Stromal cell of bone marrow (primary cell): ENCODE measurements at regions not wholly inside any gene's neighbourhood (a gene's known extent, or its start where the extent isn't known, plus 50 kb on each side); places are given as distances from the start of the nearest gene placed in this dataset.
"Not testable (repeated sequence)": the region's sequence is repeated elsewhere in the genome, so short reads cannot be mapped to it uniquely, and the experiment has no call there.

Experiments used
- DNase-seq: peaks from one replicate; pipeline ENCODE4 v3.0.0-alpha.2; 2012; ENCODE audit warnings: low read depth

DNA sequence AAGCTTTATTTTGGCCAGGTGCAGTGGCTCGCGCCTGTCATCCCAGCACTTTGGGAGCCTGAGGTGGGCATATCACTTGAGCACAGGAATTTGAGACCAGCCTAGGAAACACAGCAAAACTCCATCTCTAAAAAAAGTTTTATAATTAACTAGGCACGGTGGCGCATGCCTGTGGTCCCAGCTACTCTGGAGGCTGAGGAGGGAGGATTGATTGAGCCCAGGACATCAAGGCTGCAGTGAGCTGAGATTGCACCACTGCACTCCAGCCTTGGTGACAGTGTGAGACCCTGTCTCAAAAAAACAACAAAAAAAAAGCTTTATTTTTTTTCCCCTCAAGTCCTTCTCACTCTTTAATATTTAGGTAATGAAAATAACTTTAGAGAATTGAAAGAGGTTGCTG lies 100.8 kb upstream of the CMC1 start:
- DNase-seq = no peak

- DNase-seq = no peak
Measured at GRCh38 chr3:28149960-28150359, 91.5 kb upstream of the CMC1 start.

GRCh38 chr3:28150465-28151206 lies 90.8 kb upstream of the CMC1 start:
- DNase-seq = peak; percentile 24

GRCh38 chr3:28151207-28151550 lies 90.2 kb upstream of the CMC1 start:
- no peak for DNase-seq

DNA sequence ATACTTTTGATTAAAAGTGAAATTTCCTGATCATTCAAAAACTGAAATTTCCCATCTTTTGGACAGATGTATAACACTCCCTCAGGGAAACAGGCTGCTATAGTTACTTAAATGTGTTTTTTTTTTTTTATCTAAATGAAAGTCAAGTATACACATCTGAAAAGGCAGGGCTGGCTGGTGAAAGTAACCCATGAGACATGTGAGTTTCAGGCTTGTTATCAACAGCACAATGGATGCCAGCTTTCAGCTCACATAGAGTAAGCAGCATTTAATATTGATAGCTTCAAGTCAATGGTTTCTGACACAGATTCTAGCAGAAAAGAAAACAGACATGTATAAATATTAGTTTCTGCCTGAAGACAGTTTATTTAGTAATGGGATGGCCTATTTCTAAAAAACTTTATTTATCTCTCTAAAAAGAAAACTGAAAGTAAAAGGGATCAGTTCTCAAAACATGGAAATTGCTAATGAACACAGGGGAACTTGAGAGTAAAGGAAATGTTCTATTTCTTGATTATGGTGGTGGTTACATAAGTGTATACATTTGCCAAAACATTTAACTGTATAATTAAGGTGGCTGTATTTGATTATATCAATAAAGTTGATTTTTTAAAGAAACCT lies 89.7 kb upstream of the CMC1 start:
- no peak for DNase-seq

GRCh38 chr3:28155631-28156030 lies 85.8 kb upstream of the CMC1 start:
- no peak for DNase-seq

DNA sequence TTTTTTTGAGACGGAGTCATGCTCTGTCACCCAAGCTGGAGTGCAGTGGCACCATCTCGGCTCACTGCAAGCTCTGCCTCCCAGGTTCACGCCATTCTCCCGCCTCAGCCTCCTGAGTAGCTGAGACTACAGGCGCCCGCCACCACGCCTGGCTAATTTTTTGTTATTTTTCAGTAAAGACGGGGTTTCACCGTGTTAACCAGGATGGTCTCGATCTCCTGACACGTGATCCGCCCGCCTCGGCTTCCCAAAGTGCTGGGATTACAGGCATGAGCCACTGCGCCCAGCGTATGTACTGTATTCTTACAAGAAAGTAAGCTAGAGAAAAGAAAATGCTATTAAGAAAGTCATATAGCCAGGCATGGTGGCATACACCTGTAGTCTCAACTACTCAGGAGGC lies 84.8 kb upstream of the CMC1 start:
- DNase-seq = not testable (repeated sequence)

GRCh38 chr3:28171962-28172361 lies 69.5 kb upstream of the CMC1 start:
- DNase-seq = no peak

DNA sequence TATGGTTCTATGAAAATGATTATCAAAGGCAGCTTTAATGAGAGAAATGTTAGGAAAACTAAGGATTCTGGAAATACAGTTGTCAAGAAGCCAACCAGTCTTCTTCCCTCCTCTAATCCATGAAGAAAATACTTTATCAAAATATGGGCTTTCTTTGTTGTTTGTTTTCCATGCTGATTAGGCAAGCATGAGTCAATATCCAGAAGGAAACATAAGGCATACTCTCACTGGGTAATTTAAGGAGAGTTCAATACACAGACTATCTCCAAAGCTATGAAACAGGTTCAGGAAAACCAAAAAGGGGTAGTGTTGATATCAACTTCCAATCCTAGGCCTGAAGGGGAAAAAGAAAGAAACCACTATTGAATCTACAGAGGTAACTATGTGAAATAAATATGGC lies 68.7 kb upstream of the CMC1 start:
- DNase-seq = no peak

- DNase-seq = no peak
Measured at GRCh38 chr3:28173836-28174235, 67.6 kb upstream of the CMC1 start.

DNA sequence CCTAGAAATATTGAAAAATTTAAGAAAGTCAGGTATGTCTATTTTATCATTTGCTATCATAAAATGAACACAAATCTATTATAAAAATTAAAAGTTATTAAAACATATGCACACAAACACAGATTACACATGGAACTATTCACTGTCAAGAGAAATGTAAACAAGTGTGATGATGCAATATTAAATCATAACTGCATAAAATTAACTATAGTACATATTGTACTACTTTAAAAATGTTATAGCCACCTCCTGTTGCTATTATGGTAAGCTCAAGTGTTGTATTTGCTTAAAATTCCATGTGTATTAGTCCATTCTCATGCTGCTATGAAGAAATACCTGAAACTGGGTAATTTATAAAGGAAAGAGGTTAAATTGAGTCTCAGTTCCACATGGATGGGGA lies 54.7 kb upstream of the CMC1 start:
- DNase-seq = no peak

DNA sequence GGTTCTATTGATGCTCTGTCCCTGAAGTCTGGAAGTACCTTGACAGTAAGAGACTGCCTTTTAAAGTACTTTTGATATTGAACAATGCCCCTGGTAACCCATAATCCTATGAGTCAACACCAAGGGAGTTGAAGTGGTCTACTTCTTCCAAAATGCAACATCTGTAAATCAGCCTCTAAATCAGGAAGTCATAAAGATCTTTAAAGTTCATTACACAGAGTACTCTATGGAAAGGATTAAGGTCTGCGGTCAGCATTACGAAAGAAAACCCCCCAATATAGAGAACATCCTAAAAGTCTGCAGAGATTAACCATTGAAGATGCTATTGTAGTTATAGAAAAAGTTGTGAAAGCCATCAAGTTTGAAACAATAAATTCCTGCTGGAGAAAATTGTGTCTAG lies 52.7 kb upstream of the CMC1 start:
- DNase-seq = no peak

DNA sequence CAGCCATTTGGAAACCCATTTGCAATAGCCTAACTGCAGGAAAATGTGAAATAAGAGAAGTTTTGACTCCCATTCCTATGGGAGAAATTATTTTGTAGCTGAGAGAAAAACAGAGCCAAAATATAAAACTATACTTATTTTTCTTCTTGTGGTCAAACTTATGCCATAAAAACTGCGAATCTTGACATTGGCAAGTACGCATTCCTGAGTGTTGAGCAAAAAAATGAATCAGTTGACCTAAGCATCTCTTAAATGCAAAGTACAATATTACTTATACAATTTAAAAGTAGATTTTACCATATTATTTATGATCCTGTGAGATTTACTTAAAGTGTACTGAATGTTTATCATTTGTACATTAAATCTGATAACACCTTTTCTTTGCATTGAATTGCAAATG lies 50.1 kb upstream of the CMC1 start:
- peak; percentile 43 for DNase-seq
